ENCODE measurements at regions not wholly inside any gene's neighbourhood (a gene's known extent, or its start where the extent isn't known, plus 50 kb on each side); places are given as distances from the start of the nearest gene placed in this dataset.

DNA sequence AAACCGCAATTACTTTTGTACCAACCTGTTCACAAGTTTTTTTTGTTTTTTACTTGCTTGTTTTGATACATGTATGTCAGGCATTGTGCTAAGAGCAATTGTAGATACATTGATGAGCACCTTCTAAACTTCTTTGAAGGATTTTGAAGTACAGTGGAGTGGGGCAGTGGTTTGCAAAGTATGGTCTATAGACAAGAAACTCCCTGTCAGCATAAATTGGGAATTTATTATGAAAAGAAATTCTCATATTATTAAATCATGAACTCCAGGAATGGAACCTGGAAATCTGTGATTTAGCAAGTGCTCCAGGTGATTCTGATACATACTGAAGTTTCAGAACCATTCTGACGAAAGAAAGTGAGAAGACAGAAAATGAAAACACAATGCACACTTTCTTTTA is 733.4 kb downstream of the C4orf33 start:
- TF ChIP-seq, protein P1, sequence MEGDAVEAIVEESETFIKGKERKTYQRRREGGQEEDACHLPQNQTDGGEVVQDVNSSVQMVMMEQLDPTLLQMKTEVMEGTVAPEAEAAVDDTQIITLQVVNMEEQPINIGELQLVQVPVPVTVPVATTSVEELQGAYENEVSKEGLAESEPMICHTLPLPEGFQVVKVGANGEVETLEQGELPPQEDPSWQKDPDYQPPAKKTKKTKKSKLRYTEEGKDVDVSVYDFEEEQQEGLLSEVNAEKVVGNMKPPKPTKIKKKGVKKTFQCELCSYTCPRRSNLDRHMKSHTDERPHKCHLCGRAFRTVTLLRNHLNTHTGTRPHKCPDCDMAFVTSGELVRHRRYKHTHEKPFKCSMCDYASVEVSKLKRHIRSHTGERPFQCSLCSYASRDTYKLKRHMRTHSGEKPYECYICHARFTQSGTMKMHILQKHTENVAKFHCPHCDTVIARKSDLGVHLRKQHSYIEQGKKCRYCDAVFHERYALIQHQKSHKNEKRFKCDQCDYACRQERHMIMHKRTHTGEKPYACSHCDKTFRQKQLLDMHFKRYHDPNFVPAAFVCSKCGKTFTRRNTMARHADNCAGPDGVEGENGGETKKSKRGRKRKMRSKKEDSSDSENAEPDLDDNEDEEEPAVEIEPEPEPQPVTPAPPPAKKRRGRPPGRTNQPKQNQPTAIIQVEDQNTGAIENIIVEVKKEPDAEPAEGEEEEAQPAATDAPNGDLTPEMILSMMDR (conservative IDR thresholded peaks at IDR 0.05; ENCODE audit: low read depth, low read length): no peak
- no peak for TF ChIP-seq EZH2 (IDR thresholded peaks at IDR 0.05; ENCODE audit: borderline replicate concordance, low read depth, low read length, poor library complexity, severe bottlenecking)

Measured in A673 (cell line).